AG09309 (cell line): ENCODE measurements at regions not wholly inside any gene's neighbourhood (a gene's known extent, or its start where the extent isn't known, plus 50 kb on each side); places are given as distances from the start of the nearest gene placed in this dataset.
"Not testable (repeated sequence)": the region's sequence is repeated elsewhere in the genome, so short reads cannot be mapped to it uniquely, and the experiment has no call there.

ENCODE experiments used
- DNase-seq: peaks from one replicate; pipeline ENCODE4 v3.0.0-alpha.2; 2010; ENCODE audit warnings: low read depth
- H3K4me3 ChIP-seq: 2 replicates; pipeline ENCODE4 v1.5.1; 2011; ENCODE audit warnings: mild to moderate bottlenecking, low read depth, low read length, moderate library complexity; ENCODE audit not compliant: control insufficient read depth
- CTCF ChIP-seq: IDR thresholded peaks from 2 replicates; pipeline ENCODE4 v1.5.1; 2011; ENCODE audit warnings: mild to moderate bottlenecking, low read depth, low read length, inconsistent platforms; ENCODE audit not compliant: insufficient read depth, control insufficient read depth; ENCODE audit errors: missing control alignments

- no peak overlapping the region for H3K4me3 ChIP-seq
- DNase-seq, result no peak
- TF ChIP-seq CTCF, result no peak
Observed at GRCh38 chr12:84421103-84421502, 491.5 kb downstream of the SLC6A15 start.

GRCh38 chr12:84416626-84417025, 496.0 kb downstream of the SLC6A15 start:
- TF ChIP-seq CTCF, result no peak
- DNase-seq, result no peak
- no peak overlapping the region for H3K4me3 ChIP-seq

- no peak for DNase-seq
- H3K4me3 ChIP-seq, result no peak overlapping the region
- TF ChIP-seq CTCF, result no peak
Observed at GRCh38 chr12:84415946-84416345, 496.7 kb downstream of the SLC6A15 start.

- no peak for TF ChIP-seq CTCF
- DNase-seq, result no peak
Observed at GRCh38 chr12:84413656-84414055, 498.9 kb downstream of the SLC6A15 start.

GRCh38 chr12:84412226-84412625, 500.4 kb downstream of the SLC6A15 start:
- H3K4me3 ChIP-seq, result no peak overlapping the region
- DNase-seq, result no peak
- TF ChIP-seq CTCF, result no peak

More at GRCh38 chr12:84413656-84414055, 498.9 kb downstream of the SLC6A15 start:
- no peak overlapping the region for H3K4me3 ChIP-seq

- DNase-seq, result no peak
- no peak overlapping the region for H3K4me3 ChIP-seq
- no peak for TF ChIP-seq CTCF
Observed at GRCh38 chr12:84411031-84411430, 501.6 kb downstream of the SLC6A15 start.

GRCh38 chr12:84408936-84409335, 503.7 kb downstream of the SLC6A15 start:
- no peak for TF ChIP-seq CTCF
- H3K4me3 ChIP-seq, result no peak overlapping the region
- DNase-seq, result no peak

GRCh38 chr12:84406720-84407119, 505.9 kb downstream of the SLC6A15 start:
- H3K4me3 ChIP-seq, DNase-seq: not testable (repeated sequence)
